ENCODE measurements at regions not wholly inside any gene's neighbourhood (a gene's known extent, or its start where the extent isn't known, plus 50 kb on each side); places are given as distances from the start of the nearest gene placed in this dataset.

GRCh38 chr5:118531276-118531675 lies 457.1 kb downstream of the DTWD2 start:
- TF ChIP-seq CTCF (IDR thresholded peaks at IDR 0.05; ENCODE audit: poor library complexity, severe bottlenecking) (no peak), TAF1 (IDR thresholded peaks at IDR 0.05; ENCODE audit: low read depth) (no peak), REST (IDR thresholded peaks at IDR 0.05; ENCODE audit: borderline replicate concordance) (no peak), MXI1 (conservative IDR thresholded peaks at IDR 0.05; ENCODE audit: poor library complexity, severe bottlenecking) (no peak), EP300 (conservative IDR thresholded peaks at IDR 0.05; ENCODE audit: poor library complexity, severe bottlenecking) (no peak), EZH2 (IDR thresholded peaks at IDR 0.05; ENCODE audit: borderline replicate concordance, insufficient read depth, low read length, poor library complexity, severe bottlenecking) (no peak), RAD21 (conservative IDR thresholded peaks at IDR 0.05) (no peak), POLR2AphosphoS5 (IDR thresholded peaks at IDR 0.05) (no peak)
